ENCODE measurements at regions not wholly inside any gene's neighbourhood (a gene's known extent, or its start where the extent isn't known, plus 50 kb on each side); places are given as distances from the start of the nearest gene placed in this dataset.

DNA sequence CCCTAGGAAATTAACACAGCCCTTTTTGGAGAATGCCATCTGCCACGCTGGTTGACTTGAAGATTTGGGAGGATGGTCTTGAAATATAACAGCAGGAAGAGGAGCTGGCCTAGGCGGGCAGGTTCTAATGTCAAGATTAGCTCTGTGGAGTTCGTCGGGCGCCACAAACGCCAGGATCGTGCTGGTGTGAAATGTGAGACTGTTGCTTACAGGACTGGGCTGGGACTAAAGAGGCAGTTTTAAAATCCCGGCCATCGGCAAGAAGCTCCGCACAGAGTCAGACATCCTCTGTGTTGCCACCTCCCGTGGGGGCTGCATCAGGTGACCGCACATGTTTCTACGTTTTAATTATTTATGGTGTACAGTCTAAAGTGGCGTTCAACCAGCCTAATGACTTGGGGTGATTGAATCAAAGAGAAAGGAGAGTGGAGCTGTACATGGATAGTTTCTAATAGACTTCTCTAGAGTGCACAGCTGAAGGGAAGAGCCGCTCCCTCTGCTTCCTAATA lies 99.4 kb upstream of the BCL11A start:
- Histone ChIP-seq H3K36me3 (ENCODE audit: control insufficient read depth in 2 of 2, insufficient read depth in 2 of 2, low read length in 1 of 2) (no peaks in the 10 kb centered on the region), H3K4me2 (ENCODE audit: control insufficient read depth, insufficient read depth) (no peak overlapping the region), H2AFZ (ENCODE audit: control insufficient read depth, low read depth, low read length) (no peak overlapping the region), H3K4me3 (no peak overlapping the region), H3K9me3 (replicated peaks; ENCODE audit: control insufficient read depth, insufficient read depth, low read length) (no peaks in the 10 kb centered on the region), H3K79me2 (ENCODE audit: control insufficient read depth, insufficient read depth, low read length) (no peaks in the 10 kb centered on the region), H3K9ac (ENCODE audit: control insufficient read depth, insufficient read depth, low read length) (no peak overlapping the region), H4K20me1 (ENCODE audit: control insufficient read depth, insufficient read depth) (no peaks in the 10 kb centered on the region), H3K27me3 (replicated peaks in 1 of 2; ENCODE audit: control insufficient read depth in 2 of 2, insufficient read depth in 2 of 2, low read length in 1 of 2) (no peaks in the 10 kb centered on the region; a peak in 2 of 4 replicates), H3K27ac (ENCODE audit: control insufficient read depth, insufficient read depth) (no peak overlapping the region), H3K4me1 (ENCODE audit: control insufficient read depth, insufficient read depth, low read length) (no peaks in the 10 kb centered on the region)
- BruUV-seq (replicated peaks), result no TSS peak
- RAD21 ChIA-PET (ENCODE audit: unreplicated experiment), result no interaction called here
- CTCF ChIA-PET, result interaction anchor here (1.7 kb wide), 1 partner anchor 22 kb away, joined by 7 read pairs; no protein-coding TSS in a partner anchor
- TF ChIP-seq CREB1 (IDR thresholded peaks at IDR 0.05; ENCODE audit: low read depth) (no peak), BACH1 (IDR thresholded peaks at IDR 0.05; ENCODE audit: borderline replicate concordance) (no peak)
- in situ Hi-C loops (cut with MboI), result no loop called here
- SMC1A ChIA-PET (ENCODE audit: uncharacterized antibody, unreplicated experiment), result no interaction called here
- FAIRE-seq, result no peak
- no peak for DNase-seq (ENCODE audit: low read depth, low spot score)
- WGBS (ENCODE audit: insufficient coverage, insufficient replicate concordance, low lambda C conversion rate, missing lambda C conversion rate), result 53% methylated on average over 15 of the region's 15 CpGs
- POLR2A ChIA-PET, result no interaction called here
- no peak for ATAC-seq
- intact Hi-C loops (cut with micrococcal nuclease; ENCODE audit: unreplicated experiment), result no loop called here

DNA sequence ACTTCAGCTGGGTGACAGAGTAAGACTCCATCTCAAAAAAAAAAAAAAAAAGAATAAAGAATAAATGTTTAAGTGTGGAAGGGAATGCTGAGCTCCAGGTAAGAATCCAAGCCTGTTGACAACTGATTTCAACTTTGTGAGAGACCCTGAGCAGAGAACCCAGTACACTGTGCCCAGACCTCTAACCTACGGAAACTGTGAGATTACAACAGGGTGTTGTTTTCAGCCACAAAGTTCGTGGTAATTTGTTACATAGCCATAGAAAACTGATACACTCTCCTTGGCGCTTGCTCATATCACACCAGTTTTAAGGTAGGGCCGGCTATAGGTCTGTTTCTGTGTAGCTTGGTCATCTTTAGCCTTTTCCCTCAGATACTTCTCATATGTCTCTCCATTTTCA lies 98.4 kb upstream of the PAPOLG start:
- H3K27ac ChIP-seq (ENCODE audit: control insufficient read depth, insufficient read depth), result no peak overlapping the region
- no peak for ATAC-seq
- WGBS (ENCODE audit: insufficient coverage, insufficient replicate concordance, low lambda C conversion rate, missing lambda C conversion rate), result 30% methylated on average over 4 of the region's 4 CpGs
- no peaks in the 10 kb centered on the region for H3K36me3 ChIP-seq (ENCODE audit: control insufficient read depth in 2 of 2, insufficient read depth in 2 of 2, low read length in 1 of 2)
- no TSS peak for BruUV-seq (replicated peaks)
- intact Hi-C loops (cut with micrococcal nuclease; ENCODE audit: unreplicated experiment) (no loop called here), in situ Hi-C loops (cut with MboI) (no loop called here)
- ChIA-PET RAD21 (ENCODE audit: unreplicated experiment) (interaction anchor here (0.7 kb wide), 1 partner anchor 14 kb away, joined by 3 read pairs; no protein-coding TSS in a partner anchor), POLR2A (no interaction called here), CTCF (interaction anchor here (0.7 to 2.8 kb wide), 3 partner anchors 17 to 1981 kb away, joined by 3 to 15 read pairs (median 3); no protein-coding TSS in a partner anchor), SMC1A (ENCODE audit: uncharacterized antibody, unreplicated experiment) (no interaction called here)
- H3K9ac ChIP-seq (ENCODE audit: control insufficient read depth, insufficient read depth, low read length), result no peak overlapping the region
- no peak overlapping the region for H2AFZ ChIP-seq (ENCODE audit: control insufficient read depth, low read depth, low read length)
- H3K27me3 ChIP-seq (replicated peaks in 1 of 2; ENCODE audit: control insufficient read depth in 2 of 2, insufficient read depth in 2 of 2, low read length in 1 of 2), result no peaks in the 10 kb centered on the region; a peak in 2 of 4 replicates
- no peaks in the 10 kb centered on the region for H3K4me1 ChIP-seq (ENCODE audit: control insufficient read depth, insufficient read depth, low read length)
- no peak for FAIRE-seq
- no peaks in the 10 kb centered on the region for H3K9me3 ChIP-seq (replicated peaks; ENCODE audit: control insufficient read depth, insufficient read depth, low read length)
- H3K4me2 ChIP-seq (ENCODE audit: control insufficient read depth, insufficient read depth), result no peak overlapping the region
- H3K79me2 ChIP-seq (ENCODE audit: control insufficient read depth, insufficient read depth, low read length), result no peaks in the 10 kb centered on the region
- H4K20me1 ChIP-seq (ENCODE audit: control insufficient read depth, insufficient read depth), result no peaks in the 10 kb centered on the region
- DNase-seq (ENCODE audit: low read depth, low spot score), result no peak
- no peak overlapping the region for H3K4me3 ChIP-seq
- TF ChIP-seq, protein P1, sequence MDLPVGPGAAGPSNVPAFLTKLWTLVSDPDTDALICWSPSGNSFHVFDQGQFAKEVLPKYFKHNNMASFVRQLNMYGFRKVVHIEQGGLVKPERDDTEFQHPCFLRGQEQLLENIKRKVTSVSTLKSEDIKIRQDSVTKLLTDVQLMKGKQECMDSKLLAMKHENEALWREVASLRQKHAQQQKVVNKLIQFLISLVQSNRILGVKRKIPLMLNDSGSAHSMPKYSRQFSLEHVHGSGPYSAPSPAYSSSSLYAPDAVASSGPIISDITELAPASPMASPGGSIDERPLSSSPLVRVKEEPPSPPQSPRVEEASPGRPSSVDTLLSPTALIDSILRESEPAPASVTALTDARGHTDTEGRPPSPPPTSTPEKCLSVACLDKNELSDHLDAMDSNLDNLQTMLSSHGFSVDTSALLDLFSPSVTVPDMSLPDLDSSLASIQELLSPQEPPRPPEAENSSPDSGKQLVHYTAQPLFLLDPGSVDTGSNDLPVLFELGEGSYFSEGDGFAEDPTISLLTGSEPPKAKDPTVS (IDR thresholded peaks at IDR 0.05; ENCODE audit: low read depth, low read length), result no peak
- no peak for TF ChIP-seq TARDBP (IDR thresholded peaks at IDR 0.05; ENCODE audit: borderline replicate concordance)
- TF ChIP-seq KDM1A (IDR thresholded peaks at IDR 0.05; ENCODE audit: borderline replicate concordance), result no peak
- no peak for TF ChIP-seq CHD4 (IDR thresholded peaks at IDR 0.05)
- TF ChIP-seq, protein P2, sequence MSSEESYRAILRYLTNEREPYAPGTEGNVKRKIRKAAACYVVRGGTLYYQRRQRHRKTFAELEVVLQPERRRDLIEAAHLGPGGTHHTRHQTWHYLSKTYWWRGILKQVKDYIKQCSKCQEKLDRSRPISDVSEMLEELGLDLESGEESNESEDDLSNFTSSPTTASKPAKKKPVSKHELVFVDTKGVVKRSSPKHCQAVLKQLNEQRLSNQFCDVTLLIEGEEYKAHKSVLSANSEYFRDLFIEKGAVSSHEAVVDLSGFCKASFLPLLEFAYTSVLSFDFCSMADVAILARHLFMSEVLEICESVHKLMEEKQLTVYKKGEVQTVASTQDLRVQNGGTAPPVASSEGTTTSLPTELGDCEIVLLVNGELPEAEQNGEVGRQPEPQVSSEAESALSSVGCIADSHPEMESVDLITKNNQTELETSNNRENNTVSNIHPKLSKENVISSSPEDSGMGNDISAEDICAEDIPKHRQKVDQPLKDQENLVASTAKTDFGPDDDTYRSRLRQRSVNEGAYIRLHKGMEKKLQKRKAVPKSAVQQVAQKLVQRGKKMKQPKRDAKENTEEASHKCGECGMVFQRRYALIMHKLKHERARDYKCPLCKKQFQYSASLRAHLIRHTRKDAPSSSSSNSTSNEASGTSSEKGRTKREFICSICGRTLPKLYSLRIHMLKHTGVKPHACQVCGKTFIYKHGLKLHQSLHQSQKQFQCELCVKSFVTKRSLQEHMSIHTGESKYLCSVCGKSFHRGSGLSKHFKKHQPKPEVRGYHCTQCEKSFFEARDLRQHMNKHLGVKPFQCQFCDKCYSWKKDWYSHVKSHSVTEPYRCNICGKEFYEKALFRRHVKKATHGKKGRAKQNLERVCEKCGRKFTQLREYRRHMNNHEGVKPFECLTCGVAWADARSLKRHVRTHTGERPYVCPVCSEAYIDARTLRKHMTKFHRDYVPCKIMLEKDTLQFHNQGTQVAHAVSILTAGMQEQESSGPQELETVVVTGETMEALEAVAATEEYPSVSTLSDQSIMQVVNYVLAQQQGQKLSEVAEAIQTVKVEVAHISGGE (CRISPR knock-in tag; IDR thresholded peaks at IDR 0.05), result no peak
- no peak for TF ChIP-seq ZZZ3 (IDR thresholded peaks at IDR 0.05; ENCODE audit: control insufficient read depth, insufficient read length, low read depth)
- no peak for TF ChIP-seq NR2C2 (IDR thresholded peaks at IDR 0.05; ENCODE audit: borderline replicate concordance, control insufficient read depth, insufficient read length, low read depth)
- TF ChIP-seq ZSCAN29 (IDR thresholded peaks at IDR 0.05), result no peak

All from GM12878 (cell line).